ENCODE measurements at regions not wholly inside any gene's neighbourhood (a gene's known extent, or its start where the extent isn't known, plus 50 kb on each side); places are given as distances from the start of the nearest gene placed in this dataset.

GRCh38 chr2:5798084-5798483 lies 105.9 kb downstream of the SOX11 start:
- intact Hi-C loops (cut with DNase I; ENCODE audit: low total_unique reads), result no loop called here
- DNase-seq, result no peak
- Histone ChIP-seq H3K27ac (no peak overlapping the region), H3K4me1 (no peaks in the 10 kb centered on the region), H3K27me3 (replicated peaks in 1 of 7) (no peaks in the 10 kb centered on the region), H3K9me3 (peaks cover 0 to 12% (median 0%) of the 10 kb centered on the region in 8 donors), H3K4me3 (no peak overlapping the region), H3K36me3 (no peaks in the 10 kb centered on the region)
- no peak for TF ChIP-seq CTCF (IDR thresholded peaks at IDR 0.05 in 8 of 11, conservative IDR thresholded peaks at IDR 0.05 in 3 of 11)
- WGBS, 5 donors, result 77 to 96% (median 88%) methylated on average over 4 of the region's 4 CpGs

GRCh38 chr2:5799348-5799747 lies 107.2 kb downstream of the SOX11 start:
- Histone ChIP-seq H3K27me3 (replicated peaks in 1 of 7) (no peaks in the 10 kb centered on the region), H3K36me3 (no peaks in the 10 kb centered on the region), H3K9me3 (peaks cover 0 to 12% (median 0%) of the 10 kb centered on the region in 8 donors), H3K4me1 (no peaks in the 10 kb centered on the region), H3K27ac (no peak overlapping the region), H3K4me3 (no peak overlapping the region)
- no peak for TF ChIP-seq CTCF (IDR thresholded peaks at IDR 0.05 in 8 of 11, conservative IDR thresholded peaks at IDR 0.05 in 3 of 11)
- no peak for TF ChIP-seq POLR2AphosphoS5 (IDR thresholded peaks at IDR 0.05)
- TF ChIP-seq POLR2A (IDR thresholded peaks at IDR 0.05), result no peak
- intact Hi-C loops (cut with DNase I; ENCODE audit: low total_unique reads), result no loop called here
- no peak for DNase-seq
- 79 to 100% (median 94%) methylated on average over 1 of the region's 1 CpG for WGBS, 5 donors

GRCh38 chr2:5803547-5803946 lies 111.4 kb downstream of the SOX11 start:
- TF ChIP-seq CTCF (IDR thresholded peaks at IDR 0.05 in 8 of 11, conservative IDR thresholded peaks at IDR 0.05 in 3 of 11) (no peak), POLR2A (IDR thresholded peaks at IDR 0.05) (no peak), POLR2AphosphoS5 (IDR thresholded peaks at IDR 0.05) (no peak)

GRCh38 chr2:5818961-5819600 lies 126.9 kb downstream of the SOX11 start:
- Histone ChIP-seq H3K4me3 (no peak overlapping the region), H3K4me1 (no peaks in the 10 kb centered on the region), H3K36me3 (no peaks in the 10 kb centered on the region), H3K9me3 (peaks cover 0 to 9% (median 2%) of the 10 kb centered on the region in 8 donors), H3K27me3 (replicated peaks in 1 of 7) (no peaks in the 10 kb centered on the region), H3K27ac (no peak overlapping the region)
- DNase-seq, result no peak
- intact Hi-C loops (cut with DNase I; ENCODE audit: low total_unique reads), result no loop called here
- no peak for TF ChIP-seq CTCF (IDR thresholded peaks at IDR 0.05 in 8 of 11, conservative IDR thresholded peaks at IDR 0.05 in 3 of 11)
- TF ChIP-seq POLR2AphosphoS5 (IDR thresholded peaks at IDR 0.05), result no peak
- TF ChIP-seq POLR2A (IDR thresholded peaks at IDR 0.05), result no peak
- WGBS, 5 donors, result 61 to 72% (median 71%) methylated on average over 3 of the region's 3 CpGs

More at GRCh38 chr2:5803547-5803946, 111.4 kb downstream of the SOX11 start:
- no peaks in the 10 kb centered on the region for H3K36me3 ChIP-seq
- H3K9me3 ChIP-seq, result peaks cover 0 to 12% (median 0%) of the 10 kb centered on the region in 8 donors
- H3K4me3 ChIP-seq, result no peak overlapping the region
- H3K4me1 ChIP-seq, result no peaks in the 10 kb centered on the region
- no peak overlapping the region for H3K27ac ChIP-seq
- 58 to 66% (median 60%) methylated on average over 8 of the region's 8 CpGs for WGBS, 5 donors
- no peaks in the 10 kb centered on the region for H3K27me3 ChIP-seq (replicated peaks in 1 of 7)
- DNase-seq, result no peak
- intact Hi-C loops (cut with DNase I; ENCODE audit: low total_unique reads), result no loop called here

Data from spleen (tissue), 11 donors.